ENCODE measurements at regions not wholly inside any gene's neighbourhood (a gene's known extent, or its start where the extent isn't known, plus 50 kb on each side); places are given as distances from the start of the nearest gene placed in this dataset.

- TF ChIP-seq POLR2AphosphoS5 (IDR thresholded peaks at IDR 0.05; ENCODE audit: borderline replicate concordance, low read depth, low read length) (no peak), FOXP2 (optimal IDR thresholded peaks at IDR 0.05; ENCODE audit: control extremely low read depth, extremely low read length, insufficient read depth) (no peak), EZH2 (IDR thresholded peaks at IDR 0.05) (no peak)
Measured at GRCh38 chr15:54990793-54991192, 205.9 kb downstream of the RSL24D1 start.
